ENCODE measurements at regions not wholly inside any gene's neighbourhood (a gene's known extent, or its start where the extent isn't known, plus 50 kb on each side); places are given as distances from the start of the nearest gene placed in this dataset.

GRCh38 chr1:14117700-14118099 is 417.7 kb downstream of the PRDM2 start:
- TF ChIP-seq, protein P1, sequence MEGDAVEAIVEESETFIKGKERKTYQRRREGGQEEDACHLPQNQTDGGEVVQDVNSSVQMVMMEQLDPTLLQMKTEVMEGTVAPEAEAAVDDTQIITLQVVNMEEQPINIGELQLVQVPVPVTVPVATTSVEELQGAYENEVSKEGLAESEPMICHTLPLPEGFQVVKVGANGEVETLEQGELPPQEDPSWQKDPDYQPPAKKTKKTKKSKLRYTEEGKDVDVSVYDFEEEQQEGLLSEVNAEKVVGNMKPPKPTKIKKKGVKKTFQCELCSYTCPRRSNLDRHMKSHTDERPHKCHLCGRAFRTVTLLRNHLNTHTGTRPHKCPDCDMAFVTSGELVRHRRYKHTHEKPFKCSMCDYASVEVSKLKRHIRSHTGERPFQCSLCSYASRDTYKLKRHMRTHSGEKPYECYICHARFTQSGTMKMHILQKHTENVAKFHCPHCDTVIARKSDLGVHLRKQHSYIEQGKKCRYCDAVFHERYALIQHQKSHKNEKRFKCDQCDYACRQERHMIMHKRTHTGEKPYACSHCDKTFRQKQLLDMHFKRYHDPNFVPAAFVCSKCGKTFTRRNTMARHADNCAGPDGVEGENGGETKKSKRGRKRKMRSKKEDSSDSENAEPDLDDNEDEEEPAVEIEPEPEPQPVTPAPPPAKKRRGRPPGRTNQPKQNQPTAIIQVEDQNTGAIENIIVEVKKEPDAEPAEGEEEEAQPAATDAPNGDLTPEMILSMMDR (IDR thresholded peaks at IDR 0.05; ENCODE audit: low read depth, low read length, poor library complexity, severe bottlenecking) = no peak
- no peak for TF ChIP-seq EZH2phosphoT487 (IDR thresholded peaks at IDR 0.05; ENCODE audit: borderline replicate concordance, low read length)

Data from DOHH2 (cell line).